ENCODE measurements at regions not wholly inside any gene's neighbourhood (a gene's known extent, or its start where the extent isn't known, plus 50 kb on each side); places are given as distances from the start of the nearest gene placed in this dataset.

DNA sequence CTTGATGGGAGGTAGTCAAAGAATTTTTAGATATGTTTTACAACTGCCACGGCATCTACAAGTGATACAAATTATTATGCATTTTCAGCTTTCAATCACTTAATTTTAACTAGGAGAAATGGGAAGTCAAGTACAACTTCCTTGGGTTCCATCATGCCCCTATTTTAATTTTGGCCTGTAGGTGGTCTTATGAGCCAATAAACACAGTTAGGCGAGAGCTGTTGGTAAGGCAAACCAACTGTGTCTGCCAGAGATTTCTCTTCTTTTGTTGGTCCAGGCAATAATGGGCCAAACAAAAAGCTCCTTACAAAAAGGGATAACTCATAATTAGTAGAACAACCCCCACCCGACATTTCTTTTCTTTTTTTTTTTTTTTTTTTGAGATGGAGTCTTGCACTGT lies 63.3 kb upstream of the ARX start:
- CTCF ChIA-PET: no interaction called here

GRCh38 chrX:25076941-25077500 lies 61.3 kb upstream of the ARX start:
- no peaks in the 10 kb centered on the region for H3K9me3 ChIP-seq (ENCODE audit: low read length)

More for the DNA sequence above, 63.3 kb upstream of the ARX start:
- POLR2A ChIA-PET: no interaction called here
- Histone ChIP-seq H3K4me3 (ENCODE audit: low read length) (no peak overlapping the region), H3K4me1 (ENCODE audit: insufficient read depth, low read length) (no peaks in the 10 kb centered on the region), H3K27me3 (ENCODE audit: insufficient read depth, low read length, poor library complexity, severe bottlenecking) (no peaks in the 10 kb centered on the region), H3K9me3 (ENCODE audit: low read length) (no peaks in the 10 kb centered on the region), H3K27ac (ENCODE audit: low read depth, low read length) (no peak overlapping the region), H3K36me3 (ENCODE audit: insufficient read depth, low read length) (no peaks in the 10 kb centered on the region)
- peaks cover 0 to 11% of the 10 kb centered on the region in 2 donors for H3K27me3 Mint-ChIP-seq
- H3K27ac Mint-ChIP-seq: no peak overlapping the region
- no peaks in the 10 kb centered on the region for H3K36me3 Mint-ChIP-seq
- H3K9me3 Mint-ChIP-seq: peaks cover 0 to 3% (median 0%) of the 10 kb centered on the region in 5 donors
- H3K4me1 Mint-ChIP-seq: no peaks in the 10 kb centered on the region
- no peak for DNase-seq
- H3K4me3 Mint-ChIP-seq: no peak overlapping the region

GRCh38 chrX:25072247-25072646 lies 56.5 kb upstream of the ARX start:
- peaks cover 0 to 4% (median 0%) of the 10 kb centered on the region in 3 donors for H3K36me3 Mint-ChIP-seq
- Histone ChIP-seq H3K4me3 (ENCODE audit: low read length) (no peak overlapping the region), H3K9me3 (ENCODE audit: low read length) (no peaks in the 10 kb centered on the region), H3K4me1 (ENCODE audit: insufficient read depth, low read length) (no peaks in the 10 kb centered on the region), H3K27me3 (ENCODE audit: insufficient read depth, low read length, poor library complexity, severe bottlenecking) (no peaks in the 10 kb centered on the region), H3K36me3 (ENCODE audit: insufficient read depth, low read length) (no peaks in the 10 kb centered on the region), H3K27ac (ENCODE audit: low read depth, low read length) (no peak overlapping the region)
- no peak for DNase-seq
- POLR2A ChIA-PET: no interaction called here
- H3K4me3 Mint-ChIP-seq: no peak overlapping the region
- no peak overlapping the region for H3K27ac Mint-ChIP-seq
- H3K9me3 Mint-ChIP-seq: peaks cover 0 to 4% (median 0%) of the 10 kb centered on the region in 5 donors
- CTCF ChIA-PET: no interaction called here
- H3K27me3 Mint-ChIP-seq: peaks cover 0 to 8% of the 10 kb centered on the region in 2 donors
- peaks cover 11 to 15% (median 11%) of the 10 kb centered on the region in 3 donors for H3K4me1 Mint-ChIP-seq

More at GRCh38 chrX:25076941-25077500, 61.3 kb upstream of the ARX start:
- H3K27ac ChIP-seq (ENCODE audit: low read depth, low read length): no peak overlapping the region
- no peaks in the 10 kb centered on the region for H3K4me1 ChIP-seq (ENCODE audit: insufficient read depth, low read length)
- Mint-ChIP-seq H3K27ac (no peak overlapping the region), H3K4me3 (no peak overlapping the region), H3K36me3 (no peaks in the 10 kb centered on the region), H3K4me1 (no peaks in the 10 kb centered on the region), H3K27me3 (peaks cover 0 to 11% of the 10 kb centered on the region in 2 donors), H3K9me3 (peaks cover 0 to 3% (median 0%) of the 10 kb centered on the region in 5 donors)
- no peak for DNase-seq
- no peaks in the 10 kb centered on the region for H3K27me3 ChIP-seq (ENCODE audit: insufficient read depth, low read length, poor library complexity, severe bottlenecking)
- CTCF ChIA-PET: no interaction called here
- POLR2A ChIA-PET: no interaction called here
- H3K4me3 ChIP-seq (ENCODE audit: low read length): no peak overlapping the region
- no peaks in the 10 kb centered on the region for H3K36me3 ChIP-seq (ENCODE audit: insufficient read depth, low read length)

DNA sequence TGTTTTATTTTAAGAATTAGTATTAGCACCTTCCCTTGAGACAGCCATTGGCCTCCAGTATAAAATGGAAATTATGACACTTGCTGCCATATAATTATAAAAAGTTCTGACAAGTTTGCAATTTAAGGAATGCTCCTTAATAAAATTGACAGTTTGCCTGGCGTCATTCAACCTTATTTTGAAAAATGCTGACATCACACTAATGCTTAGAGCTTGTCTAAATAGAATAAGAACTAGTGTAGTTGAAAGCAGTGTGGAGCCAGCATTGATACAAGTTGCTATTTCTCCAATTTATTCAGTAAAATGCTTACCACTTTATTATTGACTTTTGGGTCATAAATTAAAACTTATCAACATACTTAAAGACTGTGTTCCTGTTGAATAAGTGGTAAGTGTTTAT lies 54.3 kb upstream of the ARX start:
- H3K9me3 ChIP-seq (ENCODE audit: low read length): no peaks in the 10 kb centered on the region
- POLR2A ChIA-PET: no interaction called here
- no peak overlapping the region for H3K27ac Mint-ChIP-seq
- CTCF ChIA-PET: no interaction called here
- peaks cover 0 to 4% (median 0%) of the 10 kb centered on the region in 5 donors for H3K9me3 Mint-ChIP-seq
- DNase-seq: no peak
- H3K27me3 ChIP-seq (ENCODE audit: insufficient read depth, low read length, poor library complexity, severe bottlenecking): no peaks in the 10 kb centered on the region
- H3K4me1 Mint-ChIP-seq: peaks cover 16 to 19% (median 17%) of the 10 kb centered on the region in 3 donors
- no peaks in the 10 kb centered on the region for H3K36me3 ChIP-seq (ENCODE audit: insufficient read depth, low read length)
- H3K36me3 Mint-ChIP-seq: peaks cover 0 to 4% (median 0%) of the 10 kb centered on the region in 3 donors
- no peak overlapping the region for H3K4me3 ChIP-seq (ENCODE audit: low read length)
- H3K27me3 Mint-ChIP-seq: no peaks in the 10 kb centered on the region
- no peaks in the 10 kb centered on the region for H3K4me1 ChIP-seq (ENCODE audit: insufficient read depth, low read length)
- no peak overlapping the region for H3K27ac ChIP-seq (ENCODE audit: low read depth, low read length)
- no peak overlapping the region for H3K4me3 Mint-ChIP-seq

DNA sequence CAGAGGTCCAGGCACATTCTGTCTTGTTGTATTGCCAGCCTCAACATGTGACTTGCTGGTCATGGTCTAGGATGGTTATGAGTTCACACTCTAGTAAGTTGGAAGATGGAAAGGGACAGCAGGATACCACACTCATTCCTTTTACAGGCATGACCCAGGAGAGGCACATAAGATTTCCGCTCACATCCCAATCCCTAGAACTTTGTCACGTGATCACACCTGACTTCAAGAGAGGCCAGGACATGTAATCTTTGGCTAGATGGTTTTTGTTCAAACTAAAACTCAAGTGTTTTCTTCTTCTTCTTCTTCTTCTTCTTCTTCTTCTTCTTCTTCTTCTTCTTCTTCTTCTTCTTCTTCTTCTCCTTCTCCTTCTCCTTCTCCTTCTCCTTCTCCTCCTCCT lies 53.4 kb upstream of the ARX start:
- ChIA-PET CTCF (no interaction called here), POLR2A (no interaction called here)
- H3K27me3 ChIP-seq (ENCODE audit: insufficient read depth, low read length, poor library complexity, severe bottlenecking): no peaks in the 10 kb centered on the region
- Mint-ChIP-seq H3K27ac (no peak overlapping the region), H3K27me3 (no peaks in the 10 kb centered on the region), H3K4me3 (no peak overlapping the region), H3K4me1 (peaks cover 16 to 19% (median 17%) of the 10 kb centered on the region in 3 donors), H3K36me3 (peaks cover 0 to 4% (median 0%) of the 10 kb centered on the region in 3 donors), H3K9me3 (peaks cover 0 to 4% (median 0%) of the 10 kb centered on the region in 5 donors)
- H3K4me3 ChIP-seq (ENCODE audit: low read length): no peak overlapping the region
- DNase-seq: no peak
- no peak overlapping the region for H3K27ac ChIP-seq (ENCODE audit: low read depth, low read length)
- no peaks in the 10 kb centered on the region for H3K9me3 ChIP-seq (ENCODE audit: low read length)
- no peaks in the 10 kb centered on the region for H3K36me3 ChIP-seq (ENCODE audit: insufficient read depth, low read length)
- no peaks in the 10 kb centered on the region for H3K4me1 ChIP-seq (ENCODE audit: insufficient read depth, low read length)

DNA sequence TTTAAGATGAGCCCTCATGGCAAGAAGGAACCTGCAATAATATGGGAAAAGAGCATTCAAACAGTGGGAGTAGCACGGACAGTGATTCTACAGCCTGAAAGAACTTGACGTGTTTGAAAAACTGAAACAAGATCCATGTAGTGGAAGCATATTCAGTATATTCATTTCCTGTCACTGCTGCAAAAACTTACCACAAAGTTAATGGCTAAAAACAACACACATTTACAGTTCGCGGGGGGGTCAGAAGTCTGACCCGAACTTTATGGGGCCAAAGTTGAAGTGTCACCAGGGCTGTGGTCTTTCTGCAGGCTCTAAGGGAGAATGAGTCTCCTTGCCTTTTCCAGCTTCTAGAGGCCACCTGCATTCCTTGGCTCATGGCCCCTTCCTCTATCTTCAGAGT lies 52.6 kb upstream of the ARX start:
- peaks cover 0 to 4% (median 0%) of the 10 kb centered on the region in 3 donors for H3K36me3 Mint-ChIP-seq
- Histone ChIP-seq H3K27ac (ENCODE audit: low read depth, low read length) (no peak overlapping the region), H3K4me1 (ENCODE audit: insufficient read depth, low read length) (no peaks in the 10 kb centered on the region), H3K9me3 (ENCODE audit: low read length) (no peaks in the 10 kb centered on the region), H3K36me3 (ENCODE audit: insufficient read depth, low read length) (no peaks in the 10 kb centered on the region), H3K27me3 (ENCODE audit: insufficient read depth, low read length, poor library complexity, severe bottlenecking) (no peaks in the 10 kb centered on the region), H3K4me3 (ENCODE audit: low read length) (no peak overlapping the region)
- ChIA-PET POLR2A (no interaction called here), CTCF (no interaction called here)
- H3K27me3 Mint-ChIP-seq: no peaks in the 10 kb centered on the region
- H3K9me3 Mint-ChIP-seq: peaks cover 0 to 4% (median 0%) of the 10 kb centered on the region in 5 donors
- H3K27ac Mint-ChIP-seq: peak overlapping the region in 6 of 8 donors; percentile 48 to 87 (median 76)
- peak overlapping the region in 5 of 7 donors; percentile 63 to 77 (median 75) for H3K4me3 Mint-ChIP-seq
- peaks cover 16 to 19% (median 17%) of the 10 kb centered on the region in 3 donors for H3K4me1 Mint-ChIP-seq
- DNase-seq: no peak

GRCh38 chrX:25067271-25068172 lies 51.8 kb upstream of the ARX start:
- Mint-ChIP-seq H3K4me3 (peak overlapping the region; percentile 63 to 82 (median 75)), H3K27ac (peak overlapping the region; percentile 11 to 87 (median 59)), H3K27me3 (no peaks in the 10 kb centered on the region), H3K4me1 (peaks cover 16 to 19% (median 17%) of the 10 kb centered on the region in 3 donors), H3K9me3 (peaks cover 0 to 4% (median 0%) of the 10 kb centered on the region in 5 donors), H3K36me3 (peaks cover 0 to 4% (median 0%) of the 10 kb centered on the region in 3 donors)
- no peak overlapping the region for H3K27ac ChIP-seq (ENCODE audit: low read depth, low read length)
- CTCF ChIA-PET: interaction anchor here (0.8 to 1.2 kb wide), 2 partner anchors 12 to 26 kb away, joined by 3 read pairs; no protein-coding TSS in a partner anchor
- H3K27me3 ChIP-seq (ENCODE audit: insufficient read depth, low read length, poor library complexity, severe bottlenecking): no peaks in the 10 kb centered on the region
- no peak overlapping the region for H3K4me3 ChIP-seq (ENCODE audit: low read length)
- no peaks in the 10 kb centered on the region for H3K9me3 ChIP-seq (ENCODE audit: low read length)
- no peaks in the 10 kb centered on the region for H3K4me1 ChIP-seq (ENCODE audit: insufficient read depth, low read length)
- POLR2A ChIA-PET: interaction anchor here (0.6 kb wide), 1 partner anchor 200 kb away, joined by 4 read pairs; no protein-coding TSS in a partner anchor
- no peak for DNase-seq
- no peaks in the 10 kb centered on the region for H3K36me3 ChIP-seq (ENCODE audit: insufficient read depth, low read length)

DNA sequence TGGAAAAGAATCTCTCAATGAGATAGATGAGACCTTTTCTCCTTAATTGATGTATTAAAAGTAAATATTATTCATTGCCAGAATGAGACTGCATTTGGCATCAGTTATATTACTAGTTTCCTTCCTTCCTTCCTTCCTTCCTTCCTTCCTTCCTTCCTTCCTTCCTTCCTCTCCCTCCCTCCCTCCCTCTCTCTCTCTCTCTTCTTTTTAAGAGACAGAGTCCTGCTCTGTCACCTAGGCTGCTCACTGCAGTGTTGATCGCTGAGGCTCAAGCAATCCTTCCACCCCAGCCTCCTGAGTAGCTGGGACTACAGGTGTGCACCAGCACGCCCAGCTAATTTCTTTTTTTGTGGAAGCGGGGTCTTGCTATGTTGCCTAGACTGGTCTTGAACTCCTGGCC lies 50.4 kb upstream of the ARX start:
- Histone ChIP-seq H3K27me3 (ENCODE audit: insufficient read depth, low read length, poor library complexity, severe bottlenecking) (no peaks in the 10 kb centered on the region), H3K36me3 (ENCODE audit: insufficient read depth, low read length) (no peaks in the 10 kb centered on the region), H3K9me3 (ENCODE audit: low read length) (no peaks in the 10 kb centered on the region), H3K27ac (ENCODE audit: low read depth, low read length) (no peak overlapping the region), H3K4me1 (ENCODE audit: insufficient read depth, low read length) (no peaks in the 10 kb centered on the region), H3K4me3 (ENCODE audit: low read length) (no peak overlapping the region)
- ChIA-PET CTCF (interaction anchor here (1.2 kb wide), 1 partner anchor 11 kb away, joined by 3 read pairs; no protein-coding TSS in a partner anchor), POLR2A (no interaction called here)
- peaks cover 0 to 4% of the 10 kb centered on the region in 2 donors for H3K27me3 Mint-ChIP-seq
- H3K4me3 Mint-ChIP-seq: no peak overlapping the region
- H3K36me3 Mint-ChIP-seq: peaks cover 0 to 4% (median 0%) of the 10 kb centered on the region in 3 donors
- no peak for DNase-seq
- peaks cover 0 to 4% (median 0%) of the 10 kb centered on the region in 5 donors for H3K9me3 Mint-ChIP-seq
- peaks cover 16 to 19% (median 17%) of the 10 kb centered on the region in 3 donors for H3K4me1 Mint-ChIP-seq
- H3K27ac Mint-ChIP-seq: no peak overlapping the region

All from CD8-positive, alpha-beta memory T cell (primary cell).